HEK293 (cell line): ENCODE measurements at regions not wholly inside any gene's neighbourhood (a gene's known extent, or its start where the extent isn't known, plus 50 kb on each side); places are given as distances from the start of the nearest gene placed in this dataset.

Experiments
- CTCF ChIA-PET: fragments of 350-600 bp; formaldehyde crosslinking; extraction: SDS; loops from one replicate; lab custom pipeline; 2021; ENCODE audit warnings: antibody characterized with exemption; lab: Yijun Ruan, JAX
- POLR2A ChIA-PET: fragments of 300-600 bp; formaldehyde crosslinking; extraction: SDS; loops from one replicate; lab custom pipeline; 2020; ENCODE audit warnings: antibody characterized with exemption, inconsistent platforms; lab: Yijun Ruan, JAX
- H3K27ac ChIP-seq: fragments of 200-500 bp; sonication (Bioruptor generic); 2 replicates; pipeline ENCODE4 v1.5.1; 2014; ENCODE audit warnings: low read depth, low read length, control low read depth, inconsistent platforms; ENCODE audit errors: extremely low read depth
- H3K36me3 ChIP-seq, 2 experiments: fragments of 200-500 bp in 1 of 2; sonication (Bioruptor generic) in 1 of 2; 1 replicate in 1 of 2; 2 replicates in 1 of 2; pipeline ENCODE4 v1.5.1; 2014 to 2017; ENCODE audit warnings: inconsistent platforms in 2 of 2, low read length in 2 of 2; ENCODE audit not compliant: control insufficient read depth in 2 of 2, insufficient read depth in 1 of 2
- H3K4me1 ChIP-seq: fragments of 200-500 bp; sonication (Bioruptor generic); 2 replicates; pipeline ENCODE4 v1.5.1; 2014; ENCODE audit warnings: mild to moderate bottlenecking, low read length, inconsistent platforms; ENCODE audit not compliant: control insufficient read depth, insufficient read depth
- H3K4me3 ChIP-seq: 2 replicates; pipeline ENCODE4 v1.5.1; 2011; ENCODE audit warnings: low read depth, mild to moderate bottlenecking, control low read depth, low read length, moderate library complexity
- H3K9me3 ChIP-seq: fragments of 200-500 bp; sonication (Bioruptor generic); 2 replicates; pipeline ENCODE4 v1.5.1; 2014; ENCODE audit warnings: low read depth, low read length, inconsistent platforms; ENCODE audit not compliant: control insufficient read depth, insufficient read depth
- EGR2 ChIP-seq: fragments of 450-650 bp; formaldehyde crosslinking; IDR thresholded peaks from 2 replicates; pipeline ENCODE4 v1.5.1; 2016; ENCODE audit warnings: low read depth, missing biosample characterization, missing genetic modification characterization
- YY1 ChIP-seq: fragments of 450-650 bp; formaldehyde crosslinking; IDR thresholded peaks from 2 replicates; pipeline ENCODE4 v1.5.1; 2018; ENCODE audit warnings: missing biosample characterization, missing genetic modification characterization
- ZEB2 ChIP-seq: fragments of 450-650 bp; formaldehyde crosslinking; IDR thresholded peaks from 2 replicates; pipeline ENCODE4 v1.5.1; 2016; ENCODE audit warnings: missing biosample characterization, missing genetic modification characterization
- ZNF16 ChIP-seq: fragments of 450-650 bp; formaldehyde crosslinking; IDR thresholded peaks from 2 replicates; pipeline ENCODE4 v1.5.1; 2016; ENCODE audit warnings: low read depth, missing biosample characterization, missing genetic modification characterization
- ZNF324 ChIP-seq: fragments of 450-650 bp; formaldehyde crosslinking; IDR thresholded peaks from 2 replicates; pipeline ENCODE4 v1.5.1; 2016; ENCODE audit warnings: missing biosample characterization, missing genetic modification characterization
- ZNF544 ChIP-seq: fragments of 450-650 bp; formaldehyde crosslinking; IDR thresholded peaks from 2 replicates; pipeline ENCODE4 v1.5.0; 2017; ENCODE audit warnings: missing biosample characterization, missing genetic modification characterization
- ZNF596 ChIP-seq: fragments of 450-650 bp; IDR thresholded peaks from 2 replicates; pipeline ENCODE4 v1.5.0; 2018; ENCODE audit warnings: missing biosample characterization, mild to moderate bottlenecking, missing genetic modification characterization, moderate library complexity
- ZNF600 ChIP-seq: fragments of 450-650 bp; formaldehyde crosslinking; IDR thresholded peaks from 2 replicates; pipeline ENCODE4 v1.5.1; 2016; ENCODE audit warnings: missing biosample characterization, missing genetic modification characterization
- ZNF768 ChIP-seq: fragments of 450-650 bp; formaldehyde crosslinking; IDR thresholded peaks from 2 replicates; pipeline ENCODE4 v1.5.1; 2018; ENCODE audit warnings: missing biosample characterization, mild to moderate bottlenecking, missing genetic modification characterization
- TF ChIP-seq, protein P1 (sequence below): fragments of 450-650 bp; formaldehyde crosslinking; IDR thresholded peaks from 2 replicates; pipeline ENCODE4 v1.5.1; 2017; ENCODE audit warnings: missing biosample characterization, missing genetic modification characterization
- TF ChIP-seq, protein P2 (sequence below): fragments of 450-650 bp; formaldehyde crosslinking; IDR thresholded peaks from 2 replicates; pipeline ENCODE4 v1.5.1; 2016; ENCODE audit warnings: missing biosample characterization, missing genetic modification characterization
- TF ChIP-seq, protein P3 (sequence below): fragments of 450-650 bp; formaldehyde crosslinking; IDR thresholded peaks from 2 replicates; pipeline ENCODE4 v1.5.1; 2016; ENCODE audit warnings: missing biosample characterization, missing genetic modification characterization, borderline replicate concordance
- TF ChIP-seq, protein P4 (sequence below): fragments of 450-650 bp; formaldehyde crosslinking; IDR thresholded peaks from 2 replicates; pipeline ENCODE4 v1.5.1; 2016; ENCODE audit warnings: missing biosample characterization, missing genetic modification characterization, low read depth

DNA sequence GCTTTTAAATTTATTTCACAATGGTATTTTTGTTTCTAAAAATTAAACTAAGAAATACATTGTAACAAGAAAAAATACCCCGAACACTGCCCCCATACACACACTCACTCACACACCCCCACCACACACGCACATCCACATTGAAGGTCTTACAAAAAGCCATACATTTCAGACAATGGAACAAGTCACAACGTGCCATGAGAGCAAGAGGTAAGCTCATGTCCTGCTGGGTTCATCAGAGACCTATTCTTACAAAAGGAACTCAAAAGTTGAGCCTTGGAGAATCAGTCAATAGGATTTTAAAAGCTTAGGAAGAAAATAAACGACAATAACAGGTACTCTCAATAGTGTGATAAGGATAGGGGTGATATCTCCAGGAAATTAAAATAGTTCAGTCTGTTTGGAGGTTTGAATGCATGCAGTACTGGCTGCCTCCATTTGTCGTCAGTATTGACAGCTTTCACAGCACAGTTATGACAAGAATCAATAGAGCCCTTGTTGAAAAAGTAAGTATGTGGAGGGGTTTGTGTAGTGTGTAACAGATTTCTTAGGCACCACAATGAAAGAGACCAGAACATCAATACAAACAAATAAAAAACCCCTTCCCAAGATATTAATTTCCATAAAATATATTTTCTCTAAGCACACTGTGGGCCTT lies 1826.2 kb upstream of the CDH6 start (continued):
- no peak for TF ChIP-seq ZEB2
- TF ChIP-seq ZNF16 (tag by site-specific recombination), result no peak
- TF ChIP-seq, protein P1, sequence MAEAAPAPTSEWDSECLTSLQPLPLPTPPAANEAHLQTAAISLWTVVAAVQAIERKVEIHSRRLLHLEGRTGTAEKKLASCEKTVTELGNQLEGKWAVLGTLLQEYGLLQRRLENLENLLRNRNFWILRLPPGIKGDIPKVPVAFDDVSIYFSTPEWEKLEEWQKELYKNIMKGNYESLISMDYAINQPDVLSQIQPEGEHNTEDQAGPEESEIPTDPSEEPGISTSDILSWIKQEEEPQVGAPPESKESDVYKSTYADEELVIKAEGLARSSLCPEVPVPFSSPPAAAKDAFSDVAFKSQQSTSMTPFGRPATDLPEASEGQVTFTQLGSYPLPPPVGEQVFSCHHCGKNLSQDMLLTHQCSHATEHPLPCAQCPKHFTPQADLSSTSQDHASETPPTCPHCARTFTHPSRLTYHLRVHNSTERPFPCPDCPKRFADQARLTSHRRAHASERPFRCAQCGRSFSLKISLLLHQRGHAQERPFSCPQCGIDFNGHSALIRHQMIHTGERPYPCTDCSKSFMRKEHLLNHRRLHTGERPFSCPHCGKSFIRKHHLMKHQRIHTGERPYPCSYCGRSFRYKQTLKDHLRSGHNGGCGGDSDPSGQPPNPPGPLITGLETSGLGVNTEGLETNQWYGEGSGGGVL (tag by site-specific recombination), result no peak
- no peak for TF ChIP-seq ZNF768
- TF ChIP-seq ZNF544 (tag by site-specific recombination), result no peak

DNA sequence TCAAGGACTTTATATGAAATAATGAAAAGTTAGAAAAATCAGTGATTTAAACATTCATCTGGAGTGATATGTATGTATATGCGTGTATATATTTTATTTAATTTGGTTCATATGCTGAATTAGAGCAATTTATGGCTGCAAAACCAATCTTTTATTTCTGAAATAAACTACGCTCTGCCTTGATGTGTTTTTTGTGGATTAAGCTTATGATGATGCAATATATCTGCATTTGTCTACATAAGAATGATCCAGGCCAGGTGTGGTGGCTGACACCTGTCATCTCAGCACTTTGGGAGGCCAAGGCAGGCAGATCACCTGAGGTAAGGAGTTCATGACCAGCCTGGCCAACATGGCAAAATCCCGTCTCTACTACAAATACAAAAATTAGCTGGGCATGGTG lies 1842.3 kb upstream of the CDH6 start:
- Histone ChIP-seq H3K36me3 (no peaks in the 10 kb centered on the region), H3K4me1 (no peaks in the 10 kb centered on the region), H3K4me3 (no peak overlapping the region), H3K9me3 (no peaks in the 10 kb centered on the region; the same call in 1 of the 2 replicates), H3K27ac (no peak overlapping the region)
- POLR2A ChIA-PET, result interaction anchor here (0.6 kb wide), 1 partner anchor 309 kb away, joined by 6 read pairs; no protein-coding TSS in a partner anchor
- TF ChIP-seq ZNF600 (no peak), ZNF596 (no peak), ZNF324 (tag by site-specific recombination) (no peak)
- TF ChIP-seq, protein P2, sequence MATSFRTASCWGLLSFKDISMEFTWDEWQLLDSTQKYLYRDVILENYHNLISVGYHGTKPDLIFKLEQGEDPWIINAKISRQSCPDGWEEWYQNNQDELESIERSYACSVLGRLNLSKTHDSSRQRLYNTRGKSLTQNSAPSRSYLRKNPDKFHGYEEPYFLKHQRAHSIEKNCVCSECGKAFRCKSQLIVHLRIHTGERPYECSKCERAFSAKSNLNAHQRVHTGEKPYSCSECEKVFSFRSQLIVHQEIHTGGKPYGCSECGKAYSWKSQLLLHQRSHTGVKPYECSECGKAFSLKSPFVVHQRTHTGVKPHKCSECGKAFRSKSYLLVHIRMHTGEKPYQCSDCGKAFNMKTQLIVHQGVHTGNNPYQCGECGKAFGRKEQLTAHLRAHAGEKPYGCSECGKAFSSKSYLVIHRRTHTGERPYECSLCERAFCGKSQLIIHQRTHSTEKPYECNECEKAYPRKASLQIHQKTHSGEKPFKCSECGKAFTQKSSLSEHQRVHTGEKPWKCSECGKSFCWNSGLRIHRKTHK (tag by site-specific recombination), result no peak
- CTCF ChIA-PET, result no interaction called here

DNA sequence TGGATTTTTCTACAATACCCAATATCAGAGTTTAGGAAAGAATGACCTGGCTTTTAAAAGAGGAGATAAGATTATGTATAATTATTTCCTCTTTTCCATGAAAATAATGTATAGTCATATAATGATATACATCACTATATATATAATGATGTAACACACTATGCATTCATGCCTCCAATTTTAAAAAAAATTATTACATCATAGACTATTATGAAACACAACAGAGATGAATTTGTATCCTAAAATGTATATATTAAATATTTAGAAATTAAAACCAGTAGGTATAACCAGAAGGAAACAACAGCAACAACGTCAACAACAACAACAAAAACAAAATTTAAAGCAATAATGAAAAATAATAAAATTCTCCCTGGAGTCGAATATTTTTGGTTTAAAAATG lies 1856.5 kb upstream of the CDH6 start:
- Histone ChIP-seq H3K36me3 (no peaks in the 10 kb centered on the region), H3K27ac (no peak overlapping the region), H3K9me3 (no peaks in the 10 kb centered on the region; the same call in 1 of the 2 replicates), H3K4me1 (no peaks in the 10 kb centered on the region), H3K4me3 (no peak overlapping the region)
- CTCF ChIA-PET, result no interaction called here
- no peak for TF ChIP-seq YY1 (tag by site-specific recombination)
- TF ChIP-seq, protein P3, sequence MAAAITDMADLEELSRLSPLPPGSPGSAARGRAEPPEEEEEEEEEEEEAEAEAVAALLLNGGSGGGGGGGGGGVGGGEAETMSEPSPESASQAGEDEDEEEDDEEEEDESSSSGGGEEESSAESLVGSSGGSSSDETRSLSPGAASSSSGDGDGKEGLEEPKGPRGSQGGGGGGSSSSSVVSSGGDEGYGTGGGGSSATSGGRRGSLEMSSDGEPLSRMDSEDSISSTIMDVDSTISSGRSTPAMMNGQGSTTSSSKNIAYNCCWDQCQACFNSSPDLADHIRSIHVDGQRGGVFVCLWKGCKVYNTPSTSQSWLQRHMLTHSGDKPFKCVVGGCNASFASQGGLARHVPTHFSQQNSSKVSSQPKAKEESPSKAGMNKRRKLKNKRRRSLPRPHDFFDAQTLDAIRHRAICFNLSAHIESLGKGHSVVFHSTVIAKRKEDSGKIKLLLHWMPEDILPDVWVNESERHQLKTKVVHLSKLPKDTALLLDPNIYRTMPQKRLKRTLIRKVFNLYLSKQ (tag by site-specific recombination), result no peak
- TF ChIP-seq, protein P4, sequence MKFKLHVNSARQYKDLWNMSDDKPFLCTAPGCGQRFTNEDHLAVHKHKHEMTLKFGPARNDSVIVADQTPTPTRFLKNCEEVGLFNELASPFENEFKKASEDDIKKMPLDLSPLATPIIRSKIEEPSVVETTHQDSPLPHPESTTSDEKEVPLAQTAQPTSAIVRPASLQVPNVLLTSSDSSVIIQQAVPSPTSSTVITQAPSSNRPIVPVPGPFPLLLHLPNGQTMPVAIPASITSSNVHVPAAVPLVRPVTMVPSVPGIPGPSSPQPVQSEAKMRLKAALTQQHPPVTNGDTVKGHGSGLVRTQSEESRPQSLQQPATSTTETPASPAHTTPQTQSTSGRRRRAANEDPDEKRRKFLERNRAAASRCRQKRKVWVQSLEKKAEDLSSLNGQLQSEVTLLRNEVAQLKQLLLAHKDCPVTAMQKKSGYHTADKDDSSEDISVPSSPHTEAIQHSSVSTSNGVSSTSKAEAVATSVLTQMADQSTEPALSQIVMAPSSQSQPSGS (tag by site-specific recombination), result peak; percentile 73
- POLR2A ChIA-PET, result no interaction called here

DNA sequence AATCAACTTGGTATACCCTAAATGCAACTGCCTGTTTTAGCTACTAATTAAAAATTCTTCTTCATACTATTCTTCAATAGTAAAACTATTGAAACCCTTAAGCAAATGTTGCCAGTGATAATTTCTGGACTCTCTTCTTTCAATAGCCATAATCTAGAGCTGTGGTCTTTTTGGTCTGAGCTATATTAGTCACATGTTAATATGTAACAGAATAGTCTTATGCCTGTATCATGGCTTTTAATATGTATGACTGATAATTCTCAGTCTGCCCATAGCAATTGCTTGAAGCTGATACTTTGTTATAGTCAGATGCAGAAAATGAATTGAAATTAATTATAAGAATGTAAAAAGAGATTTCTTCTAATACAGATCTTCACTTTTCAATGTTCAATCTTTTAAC lies 1871.9 kb upstream of the CDH6 start:
- no peaks in the 10 kb centered on the region for H3K36me3 ChIP-seq
- H3K4me1 ChIP-seq, result no peaks in the 10 kb centered on the region
- no peaks in the 10 kb centered on the region; the same call in 1 of the 2 replicates for H3K9me3 ChIP-seq
- ChIA-PET POLR2A (no interaction called here), CTCF (interaction anchor here (0.5 to 0.6 kb wide), 2 partner anchors 523 to 977 kb away, joined by 4 to 5 read pairs; no protein-coding TSS in a partner anchor)
- H3K4me3 ChIP-seq, result no peak overlapping the region
- TF ChIP-seq EGR2 (tag by site-specific recombination), result no peak
- H3K27ac ChIP-seq, result no peak overlapping the region
